Glutamatergic neuron (in vitro differentiated cells): ENCODE measurements at regions not wholly inside any gene's neighbourhood (a gene's known extent, or its start where the extent isn't known, plus 50 kb on each side); places are given as distances from the start of the nearest gene placed in this dataset.

Experiments
- DNase-seq: peaks from one replicate; pipeline ENCODE4 v3.0.0; 2022
- H3K27ac Mint-ChIP-seq: one replicate; pipeline ENCODE4 v1.8.0; 2020; ENCODE audit warnings: mild to moderate bottlenecking, mixed read lengths, inconsistent platforms; ENCODE audit not compliant: unreplicated experiment
- H3K27me3 Mint-ChIP-seq: one replicate; pipeline ENCODE4 v1.8.0; 2020; ENCODE audit warnings: mild to moderate bottlenecking, moderate library complexity, mixed read lengths, inconsistent platforms; ENCODE audit not compliant: unreplicated experiment
- H3K36me3 Mint-ChIP-seq: one replicate; pipeline ENCODE4 v1.8.0; 2020; ENCODE audit warnings: mild to moderate bottlenecking, mixed read lengths, inconsistent platforms; ENCODE audit not compliant: unreplicated experiment
- H3K4me1 Mint-ChIP-seq: one replicate; pipeline ENCODE4 v1.8.0; 2020; ENCODE audit warnings: mild to moderate bottlenecking, low read depth, mixed read lengths, inconsistent platforms; ENCODE audit not compliant: unreplicated experiment
- H3K4me3 Mint-ChIP-seq: one replicate; pipeline ENCODE4 v1.8.0; 2020; ENCODE audit warnings: mild to moderate bottlenecking, mixed read lengths, inconsistent platforms; ENCODE audit not compliant: unreplicated experiment
- H3K9me3 Mint-ChIP-seq: one replicate; pipeline ENCODE4 v1.8.0; 2020; ENCODE audit warnings: mild to moderate bottlenecking, moderate library complexity, mixed read lengths, inconsistent platforms; ENCODE audit not compliant: unreplicated experiment
- TF ChIP-seq, protein P1 (sequence below): fragments of 200-600 bp; sonication (generic); IDR thresholded peaks from one replicate; pipeline ENCODE4 v1.5.0; 2021; ENCODE audit not compliant: partially characterized antibody, unreplicated experiment

DNA sequence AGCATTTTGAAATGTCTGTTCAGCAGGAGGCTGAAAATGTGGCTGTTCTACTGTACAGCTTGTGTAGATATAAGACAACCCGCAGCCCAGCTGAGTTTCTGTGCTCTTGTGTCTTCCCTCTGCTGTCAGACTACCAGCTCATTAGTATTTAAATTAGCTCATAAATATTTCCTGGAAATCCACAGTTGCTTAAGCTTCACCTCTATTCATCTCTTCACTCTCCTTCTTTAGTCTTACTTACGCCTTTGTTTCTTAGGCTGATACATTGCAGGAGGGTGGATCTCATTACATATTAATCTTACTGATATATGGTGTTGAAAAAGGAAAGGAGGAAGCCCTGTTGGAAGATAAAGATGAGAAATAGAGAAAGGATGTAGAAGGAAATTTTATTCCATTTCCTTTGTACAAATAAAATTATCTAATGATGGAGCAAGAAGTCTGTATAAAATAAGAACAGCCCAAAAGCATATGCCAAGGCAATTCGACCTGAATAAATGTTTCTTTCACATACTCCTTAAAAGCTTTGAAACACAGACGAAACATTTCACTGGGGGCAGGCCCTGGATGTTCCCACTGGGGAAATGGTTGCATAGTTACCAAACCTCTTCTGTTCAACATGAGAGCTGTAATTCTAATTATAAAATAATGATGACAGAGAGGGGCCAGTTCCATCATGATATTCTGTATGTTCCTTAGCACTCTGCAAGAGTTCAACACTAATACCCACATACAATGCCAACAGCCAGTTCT lies 111.8 kb upstream of the APC start:
- peaks cover 46% of the 10 kb centered on the region for H3K4me1 Mint-ChIP-seq
- peak overlapping the region; percentile 67 for H3K4me3 Mint-ChIP-seq
- H3K27ac Mint-ChIP-seq: peak overlapping the region; percentile 82
- no peaks in the 10 kb centered on the region for H3K36me3 Mint-ChIP-seq
- peak; percentile 31 for DNase-seq
- no peaks in the 10 kb centered on the region for H3K9me3 Mint-ChIP-seq
- TF ChIP-seq, protein P1, sequence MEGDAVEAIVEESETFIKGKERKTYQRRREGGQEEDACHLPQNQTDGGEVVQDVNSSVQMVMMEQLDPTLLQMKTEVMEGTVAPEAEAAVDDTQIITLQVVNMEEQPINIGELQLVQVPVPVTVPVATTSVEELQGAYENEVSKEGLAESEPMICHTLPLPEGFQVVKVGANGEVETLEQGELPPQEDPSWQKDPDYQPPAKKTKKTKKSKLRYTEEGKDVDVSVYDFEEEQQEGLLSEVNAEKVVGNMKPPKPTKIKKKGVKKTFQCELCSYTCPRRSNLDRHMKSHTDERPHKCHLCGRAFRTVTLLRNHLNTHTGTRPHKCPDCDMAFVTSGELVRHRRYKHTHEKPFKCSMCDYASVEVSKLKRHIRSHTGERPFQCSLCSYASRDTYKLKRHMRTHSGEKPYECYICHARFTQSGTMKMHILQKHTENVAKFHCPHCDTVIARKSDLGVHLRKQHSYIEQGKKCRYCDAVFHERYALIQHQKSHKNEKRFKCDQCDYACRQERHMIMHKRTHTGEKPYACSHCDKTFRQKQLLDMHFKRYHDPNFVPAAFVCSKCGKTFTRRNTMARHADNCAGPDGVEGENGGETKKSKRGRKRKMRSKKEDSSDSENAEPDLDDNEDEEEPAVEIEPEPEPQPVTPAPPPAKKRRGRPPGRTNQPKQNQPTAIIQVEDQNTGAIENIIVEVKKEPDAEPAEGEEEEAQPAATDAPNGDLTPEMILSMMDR: no peak
- no peaks in the 10 kb centered on the region for H3K27me3 Mint-ChIP-seq

DNA sequence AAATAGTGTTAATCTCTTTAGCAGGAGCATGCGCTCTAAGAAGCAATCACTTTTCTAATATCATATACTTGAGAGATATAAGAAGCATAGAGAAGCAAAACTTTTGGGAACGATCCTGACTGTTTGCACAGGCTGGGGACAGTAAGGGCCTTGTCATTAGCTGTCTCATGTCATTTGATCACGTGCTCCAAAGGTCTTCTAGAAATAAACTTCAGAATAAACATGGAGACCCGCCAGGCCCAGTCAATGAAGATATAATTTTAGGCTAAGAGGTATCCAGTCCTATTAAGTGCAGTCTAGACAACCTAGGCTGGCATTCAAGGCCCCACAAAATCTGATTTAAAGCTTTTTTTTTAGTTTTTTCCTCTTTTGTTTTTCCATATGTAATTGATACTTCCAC lies 111.0 kb upstream of the APC start:
- TF ChIP-seq, protein P1: no peak
- Mint-ChIP-seq H3K4me1 (peaks cover 46% of the 10 kb centered on the region), H3K4me3 (no peak overlapping the region)

DNA sequence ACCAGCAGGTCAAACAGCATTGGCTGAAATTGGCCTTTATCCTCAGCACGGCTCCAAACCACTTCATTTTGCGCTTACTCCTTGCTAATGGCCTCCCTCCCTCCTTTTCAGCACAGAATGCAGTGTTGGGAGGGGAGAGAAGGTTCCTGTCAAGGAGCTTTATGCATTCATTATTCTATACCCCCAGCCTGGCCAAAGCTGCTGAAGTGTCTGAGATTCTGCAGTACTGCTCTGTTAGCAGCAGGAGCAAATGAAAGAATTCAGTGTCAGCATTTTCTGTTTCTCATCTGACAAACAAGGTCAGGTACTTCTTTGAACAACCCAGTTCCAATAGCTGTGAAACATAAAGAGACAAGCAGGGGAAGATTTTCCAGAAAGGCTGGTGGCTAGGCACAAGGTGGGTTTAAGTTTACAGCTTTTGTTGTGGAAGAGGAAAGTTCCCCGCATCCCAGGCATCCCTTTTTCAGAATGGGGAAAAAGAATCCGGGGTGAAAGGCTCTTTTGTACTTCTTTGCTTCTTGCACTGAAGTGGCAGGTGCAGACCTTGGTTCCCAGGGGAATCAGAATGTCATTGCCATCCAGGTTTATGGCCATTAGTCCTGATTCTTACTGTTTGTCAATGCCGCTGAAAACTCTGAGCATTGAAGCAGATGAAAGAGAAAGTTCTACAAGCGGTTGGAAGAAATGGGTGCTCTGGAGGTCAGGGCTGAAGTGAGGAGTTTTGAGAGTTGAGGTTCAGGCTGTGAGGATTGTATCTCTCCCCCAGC lies 109.3 kb upstream of the APC start:
- Mint-ChIP-seq H3K9me3 (no peaks in the 10 kb centered on the region), H3K36me3 (no peaks in the 10 kb centered on the region), H3K27ac (peak overlapping the region; percentile 31), H3K4me3 (no peak overlapping the region), H3K4me1 (peaks cover 46% of the 10 kb centered on the region), H3K27me3 (no peaks in the 10 kb centered on the region)
- TF ChIP-seq, protein P1: no peak
- DNase-seq: peak; percentile 18

More for the DNA sequence above, 111.0 kb upstream of the APC start:
- Mint-ChIP-seq H3K27ac (no peak overlapping the region), H3K9me3 (no peaks in the 10 kb centered on the region), H3K27me3 (no peaks in the 10 kb centered on the region), H3K36me3 (no peaks in the 10 kb centered on the region)
- DNase-seq: no peak

DNA sequence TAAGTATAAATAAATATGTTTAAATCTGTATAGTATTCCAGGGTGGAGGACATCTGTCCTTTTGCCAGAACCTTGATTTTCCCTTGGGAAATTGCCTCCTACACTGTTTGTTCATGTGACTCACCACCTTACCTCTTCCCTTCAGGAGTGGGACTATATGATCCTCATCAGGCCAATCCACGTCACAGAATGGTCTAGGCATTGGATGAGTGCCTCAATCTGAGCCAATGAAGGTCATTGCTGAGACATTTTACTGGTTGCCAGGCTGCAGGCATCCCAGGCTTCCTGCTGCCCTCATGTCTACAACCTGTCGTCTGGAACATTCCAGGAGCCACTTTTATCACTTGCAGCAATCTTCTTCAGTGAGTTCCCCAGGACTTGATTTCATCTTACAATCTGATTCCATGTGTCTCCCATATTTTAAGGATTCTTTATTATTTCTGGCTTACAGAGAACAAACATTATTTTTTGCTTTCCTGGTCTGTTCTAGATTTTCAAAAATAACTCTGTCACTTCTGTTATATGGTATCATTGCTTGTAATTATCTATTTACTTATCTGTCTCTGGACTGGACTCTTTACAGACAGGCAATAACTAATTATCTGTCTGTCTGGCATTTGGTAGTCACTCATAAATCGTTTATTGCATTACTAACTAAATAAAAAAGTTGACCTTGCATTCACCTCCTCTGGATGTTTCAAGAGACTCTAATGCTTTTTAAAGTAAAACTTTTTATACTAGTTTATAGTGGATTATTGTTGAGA lies 107.3 kb upstream of the APC start:
- Mint-ChIP-seq H3K27ac (no peak overlapping the region), H3K4me1 (peaks cover 34% of the 10 kb centered on the region), H3K27me3 (no peaks in the 10 kb centered on the region), H3K4me3 (no peak overlapping the region), H3K36me3 (no peaks in the 10 kb centered on the region), H3K9me3 (no peaks in the 10 kb centered on the region)
- no peak for DNase-seq
- TF ChIP-seq, protein P1: no peak
